GM21447 (cell line): ENCODE measurements at regions not wholly inside any gene's neighbourhood (a gene's known extent, or its start where the extent isn't known, plus 50 kb on each side); places are given as distances from the start of the nearest gene placed in this dataset.
"Not testable (repeated sequence)": the region's sequence is repeated elsewhere in the genome, so short reads cannot be mapped to it uniquely, and the experiment has no call there.

Source experiments
- ATAC-seq: cut with Tn5 transposase; IDR thresholded peaks from one replicate; pipeline ENCODE4 v1.9.1; 2021; ENCODE audit not compliant: unreplicated experiment

DNA sequence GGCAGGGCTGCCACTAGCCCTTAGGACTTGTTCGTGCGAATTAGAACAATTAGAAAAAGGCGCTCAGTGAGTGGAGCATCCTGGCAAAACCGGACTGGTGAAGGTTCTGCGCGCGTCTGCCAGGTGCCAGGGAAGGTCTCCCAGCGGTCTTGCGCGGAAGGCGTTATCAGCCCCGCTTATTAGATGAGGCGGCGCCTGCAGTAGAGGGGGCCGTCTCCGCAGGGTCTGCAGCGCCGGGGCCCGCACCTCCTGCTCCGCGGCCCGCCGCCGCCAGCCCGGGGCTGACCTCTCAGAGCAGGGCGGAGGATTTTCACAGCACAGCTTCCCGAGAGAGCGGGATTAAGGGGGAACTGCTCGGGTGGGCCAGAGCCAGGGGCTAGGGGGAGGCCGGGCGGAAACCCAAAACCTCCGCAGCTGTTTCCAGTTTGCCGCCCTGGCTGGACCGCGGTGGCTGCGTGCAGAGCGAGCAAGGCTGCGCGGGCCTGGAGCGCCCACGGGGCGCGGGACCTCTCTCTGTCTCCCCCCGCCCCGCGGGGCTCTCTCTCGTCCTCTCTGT is 155.2 kb downstream of the FOXD2 start:
- no peak for ATAC-seq

DNA sequence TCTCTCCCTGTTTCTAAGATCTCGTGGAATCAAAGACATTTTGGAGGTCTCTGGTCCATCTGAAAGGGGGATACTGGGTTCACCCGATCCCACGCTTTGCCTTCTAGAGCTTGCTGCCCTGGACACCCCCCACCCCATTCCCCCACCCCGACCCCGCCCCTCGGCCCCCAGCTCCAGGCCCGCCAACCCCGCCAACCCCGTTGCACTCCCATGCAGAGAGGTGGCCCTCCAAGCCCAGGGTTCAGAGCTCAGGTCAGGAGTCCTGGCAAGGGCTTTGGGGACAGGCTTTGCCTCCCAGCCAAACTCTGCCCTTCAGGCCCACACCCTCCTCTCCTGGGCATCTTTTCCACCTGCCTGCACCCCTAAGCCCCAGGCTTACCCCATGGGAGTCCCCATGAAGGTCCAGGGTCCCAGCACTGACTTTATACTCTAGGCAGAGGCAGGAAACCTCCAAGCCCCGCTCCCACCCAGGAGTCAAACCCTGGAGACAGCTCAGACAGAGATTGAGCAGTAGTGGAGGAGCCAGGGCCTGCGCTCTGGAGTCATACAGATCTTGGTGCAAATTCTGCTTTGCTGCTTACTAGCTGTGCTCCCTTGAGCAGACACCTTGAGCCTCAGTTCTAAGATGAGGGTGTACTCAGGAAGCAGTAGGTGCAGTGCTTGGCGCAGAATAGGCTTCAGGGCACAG is 155.9 kb downstream of the FOXD2 start:
- ATAC-seq, result no peak

DNA sequence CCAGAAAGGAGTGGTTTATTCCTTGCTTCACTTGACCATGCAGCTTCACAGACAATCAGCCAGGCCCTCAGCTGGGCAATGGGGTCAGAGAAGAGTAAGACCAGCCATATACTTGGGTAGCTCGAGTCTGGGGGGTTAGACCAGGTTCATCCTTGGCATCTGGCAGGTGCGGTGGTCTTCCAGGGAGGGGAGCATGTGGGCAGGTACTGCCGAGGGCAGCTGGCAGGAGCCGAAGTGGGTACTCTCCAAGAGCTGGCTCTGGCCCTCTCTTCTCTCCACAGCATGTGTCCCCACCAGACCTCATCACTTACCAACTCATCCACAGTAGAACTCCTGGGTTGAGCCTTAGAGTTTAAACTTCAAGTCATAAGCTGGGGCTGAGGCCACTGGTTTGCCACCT is 156.8 kb downstream of the FOXD2 start:
- ATAC-seq, result no peak

DNA sequence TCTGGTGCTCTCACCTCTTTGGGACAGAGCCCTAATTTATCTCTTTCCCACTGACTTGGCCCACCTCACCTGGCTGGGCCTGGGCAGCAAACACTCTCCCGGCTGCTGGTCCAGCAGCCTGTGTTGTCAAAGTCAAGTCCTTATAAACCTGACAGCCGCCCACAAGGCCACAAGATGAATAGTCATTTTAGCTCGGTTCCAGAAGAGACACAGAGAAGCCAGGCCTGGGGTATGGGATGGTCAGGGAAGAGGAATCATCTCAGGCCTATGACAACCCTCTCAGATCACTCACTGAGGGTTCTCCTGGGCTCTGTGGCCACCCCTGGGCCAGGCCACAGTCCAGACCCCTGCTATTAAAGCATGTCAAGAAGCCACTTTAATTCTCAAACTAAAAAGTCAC is 158.5 kb downstream of the FOXD2 start:
- ATAC-seq, result no peak

DNA sequence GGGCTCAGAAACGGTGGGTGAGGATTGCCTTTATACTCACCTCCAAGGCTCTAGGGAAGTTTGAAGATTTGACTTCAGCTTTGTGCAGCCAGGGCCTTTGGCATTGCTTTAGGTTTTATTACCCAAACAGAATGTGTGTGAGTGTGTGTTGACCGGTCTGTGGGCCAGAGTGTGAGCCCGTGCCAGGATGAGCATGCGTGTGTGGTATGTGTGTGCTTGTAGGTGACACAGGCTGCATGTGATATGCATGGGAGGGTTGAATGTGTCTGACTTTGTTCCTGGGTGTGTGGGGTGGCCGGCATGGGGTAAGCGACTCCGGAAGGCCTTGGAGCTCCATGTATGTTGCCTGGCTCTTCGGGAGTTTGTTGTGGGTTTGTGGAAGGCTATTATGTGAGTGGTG is 160.5 kb downstream of the FOXD2 start:
- no peak for ATAC-seq

DNA sequence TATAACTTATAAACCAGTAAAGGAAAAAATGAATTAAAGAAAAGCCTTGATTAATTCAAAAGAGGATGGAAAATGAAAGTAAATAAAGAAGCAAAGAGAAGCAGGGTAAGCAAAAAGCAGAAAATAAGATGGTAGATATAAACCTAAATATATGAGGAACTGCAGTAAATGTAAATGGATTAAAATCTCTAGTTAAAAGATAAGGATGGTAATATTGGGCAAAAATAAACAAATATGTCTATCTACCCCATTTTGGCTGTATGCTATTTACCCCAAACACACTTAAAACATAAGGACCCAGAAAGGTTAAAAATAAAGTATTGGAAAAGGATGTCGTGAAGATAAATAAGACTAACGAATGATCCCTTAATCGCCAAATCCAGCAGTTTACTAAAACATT is 161.9 kb downstream of the FOXD2 start:
- no peak for ATAC-seq

DNA sequence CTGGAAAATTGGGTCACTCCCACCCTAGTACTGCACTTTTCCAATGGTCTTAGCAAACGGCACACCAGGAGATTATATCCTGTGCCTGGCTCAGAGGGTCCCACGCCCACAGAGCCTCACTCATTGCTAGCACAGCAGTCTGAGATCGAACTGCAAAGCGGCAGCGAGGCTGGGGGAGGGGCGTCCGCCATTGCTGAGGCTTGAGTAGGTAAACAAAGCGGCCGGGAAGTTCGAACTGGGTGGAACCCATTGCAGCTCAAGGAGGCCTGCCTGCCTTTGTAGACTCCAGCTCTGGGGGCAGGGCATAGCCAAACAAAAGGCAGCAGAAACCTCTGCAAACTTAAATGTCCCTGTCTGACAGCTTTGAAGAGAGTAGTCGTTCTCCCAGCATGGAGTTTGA is 164.6 kb downstream of the FOXD2 start:
- ATAC-seq, result not testable (repeated sequence)

DNA sequence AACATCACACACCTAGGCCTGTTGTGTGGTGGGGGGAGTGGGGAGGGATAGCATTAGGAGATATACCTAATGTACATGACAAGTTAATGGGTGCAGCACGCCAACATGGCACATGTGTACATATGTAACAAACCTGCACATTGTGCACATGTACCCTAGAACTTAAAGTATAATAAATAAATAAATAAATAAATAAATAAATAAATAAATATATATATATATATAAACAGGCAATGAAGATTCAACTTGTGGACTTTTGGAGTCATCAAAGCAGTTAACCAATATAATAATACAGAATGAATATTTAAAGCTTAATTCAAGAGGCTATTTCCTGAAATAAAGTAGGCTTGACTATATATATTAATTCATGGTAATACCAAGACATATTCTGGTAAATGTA is 167.0 kb downstream of the FOXD2 start:
- ATAC-seq, result not testable (repeated sequence)

DNA sequence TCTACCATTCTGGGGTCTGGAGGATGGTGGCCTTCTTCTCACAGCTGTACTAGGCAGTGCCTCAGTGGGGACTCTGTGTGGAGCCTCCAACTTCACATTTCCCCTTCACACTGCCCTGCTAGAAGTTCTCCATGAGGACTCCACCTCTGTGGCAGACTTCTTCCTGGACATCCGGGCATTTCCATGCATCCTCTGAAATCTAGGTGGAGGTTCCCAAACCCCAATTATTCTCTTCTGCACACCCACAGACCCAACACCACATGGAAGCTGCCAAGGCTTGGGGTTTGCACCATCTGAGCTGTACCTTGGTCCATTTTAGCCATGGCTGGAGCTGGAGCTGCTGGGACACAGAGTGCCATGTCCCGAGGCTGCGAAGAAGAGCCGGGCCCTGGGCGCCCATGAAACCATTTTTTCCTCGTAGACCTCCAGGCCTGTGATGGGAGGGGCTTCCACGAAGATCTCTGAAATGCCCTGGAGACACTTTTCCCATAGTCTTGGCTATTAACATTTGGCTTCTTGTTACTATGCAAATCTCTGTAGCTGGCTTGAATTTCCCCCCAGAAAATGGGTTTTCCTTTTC is 170.5 kb downstream of the FOXD2 start:
- ATAC-seq, result no peak

DNA sequence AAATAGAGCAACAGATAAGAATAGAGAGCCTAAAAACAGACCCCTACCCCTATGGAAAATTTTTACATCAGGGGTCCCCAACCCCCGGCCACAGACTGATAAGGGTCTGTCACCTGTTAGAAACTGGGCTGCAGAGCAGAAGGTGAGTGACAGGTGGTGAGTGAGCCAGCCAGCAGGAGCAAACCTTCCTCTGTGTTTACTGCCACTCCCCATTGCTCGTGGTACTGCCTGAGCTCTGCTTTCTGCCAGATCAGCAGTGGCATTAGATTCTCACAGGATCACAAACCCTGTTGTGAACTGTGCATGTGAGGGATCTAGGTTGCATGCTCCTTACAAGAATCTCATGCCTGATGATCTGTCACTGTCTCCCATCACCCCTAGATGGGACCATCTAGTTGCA is 174.1 kb downstream of the FOXD2 start:
- ATAC-seq, result no peak

DNA sequence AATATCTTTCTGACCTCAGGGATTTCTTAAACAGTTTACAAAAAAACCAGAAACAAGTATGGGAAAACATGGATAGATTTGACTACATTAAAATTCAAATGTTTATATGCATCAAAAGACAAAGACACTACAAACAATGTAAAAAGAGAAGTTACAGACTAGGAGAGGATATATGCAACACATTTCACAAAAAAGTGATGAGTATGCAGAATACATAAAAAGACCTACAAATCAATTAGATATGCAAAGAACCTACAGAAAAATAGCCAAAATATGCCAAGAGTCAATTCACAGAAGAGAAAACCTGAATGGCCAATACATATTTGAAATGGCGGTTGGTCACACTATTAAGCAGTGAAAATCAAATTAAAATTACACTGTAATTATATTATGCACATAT is 175.0 kb downstream of the FOXD2 start:
- ATAC-seq, result no peak

DNA sequence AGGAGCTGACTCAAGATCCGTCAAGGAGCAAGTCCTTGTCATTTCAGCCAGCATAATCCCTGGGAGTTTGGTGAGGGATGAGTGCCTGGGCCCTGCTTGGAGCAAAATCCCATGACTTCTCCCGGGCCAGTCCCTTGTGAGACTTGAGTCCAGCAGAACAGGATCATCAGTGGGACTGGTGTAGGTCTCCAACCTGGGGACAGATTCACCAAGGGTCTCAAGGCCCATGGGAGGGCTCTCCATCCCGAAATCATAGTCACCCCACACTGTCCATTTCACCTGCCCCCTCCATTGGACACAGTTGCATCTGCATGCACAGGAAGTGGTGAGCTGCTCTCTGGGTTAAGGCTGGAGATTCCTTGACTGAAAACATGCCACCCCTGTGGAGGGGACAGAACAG is 178.2 kb downstream of the FOXD2 start:
- ATAC-seq, result no peak

DNA sequence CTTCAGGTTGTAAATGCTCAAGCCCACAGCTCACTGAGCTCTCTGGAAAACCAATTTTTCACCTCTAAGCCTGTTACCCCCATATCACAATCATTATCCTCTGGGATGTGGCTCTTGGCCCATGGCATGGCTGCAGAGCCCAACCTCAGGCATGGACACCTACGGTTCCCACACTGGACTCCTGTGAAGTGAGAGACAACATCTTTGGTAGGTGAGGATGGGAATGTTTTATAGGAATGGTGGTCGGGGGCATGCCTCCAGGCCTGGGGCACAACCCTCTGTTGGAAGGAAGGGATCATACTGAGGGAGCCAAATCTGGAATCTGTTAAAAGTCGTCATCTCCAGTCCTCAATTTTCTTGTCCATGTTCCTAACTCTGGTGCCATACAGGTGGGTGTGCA is 179.1 kb downstream of the FOXD2 start:
- ATAC-seq, result no peak

DNA sequence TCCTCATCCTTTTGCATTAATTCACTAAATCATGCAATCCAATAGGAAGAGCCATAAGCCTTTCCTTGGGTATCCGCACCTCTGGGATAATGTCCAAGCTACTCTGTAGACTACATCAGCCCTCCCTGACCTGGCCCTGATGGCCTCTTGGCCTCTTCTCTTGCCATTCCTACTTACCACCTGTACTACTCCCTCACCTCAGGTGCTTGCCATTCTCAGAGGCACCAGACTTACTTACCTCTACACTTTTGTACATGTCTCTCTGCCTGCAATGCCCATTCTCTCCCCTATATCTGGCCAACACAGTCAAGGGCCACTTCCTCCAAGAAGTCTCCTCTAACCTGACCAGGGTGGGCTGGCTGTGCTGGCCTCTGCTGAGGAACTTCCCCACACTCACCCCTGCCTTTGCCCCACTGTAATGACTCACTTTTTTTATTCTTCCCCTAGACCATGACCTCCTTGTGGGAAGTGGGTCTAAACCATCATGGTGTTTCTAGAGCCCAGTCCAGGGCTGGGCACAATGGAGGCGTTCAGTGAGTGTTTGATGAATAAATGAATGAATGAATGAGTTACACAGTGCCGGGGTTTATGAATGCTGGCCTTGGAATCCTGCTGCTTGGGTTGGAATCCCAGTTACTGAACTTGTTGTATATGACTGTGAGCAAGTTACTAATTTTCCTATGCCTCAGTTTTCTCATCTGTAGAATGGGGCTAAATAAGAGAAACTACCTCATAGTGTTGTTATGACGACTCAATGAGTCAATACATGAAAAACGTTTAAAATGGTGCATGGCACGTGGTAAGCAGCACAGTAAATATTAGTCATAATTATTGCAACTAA is 179.8 kb downstream of the FOXD2 start:
- ATAC-seq, result no peak

DNA sequence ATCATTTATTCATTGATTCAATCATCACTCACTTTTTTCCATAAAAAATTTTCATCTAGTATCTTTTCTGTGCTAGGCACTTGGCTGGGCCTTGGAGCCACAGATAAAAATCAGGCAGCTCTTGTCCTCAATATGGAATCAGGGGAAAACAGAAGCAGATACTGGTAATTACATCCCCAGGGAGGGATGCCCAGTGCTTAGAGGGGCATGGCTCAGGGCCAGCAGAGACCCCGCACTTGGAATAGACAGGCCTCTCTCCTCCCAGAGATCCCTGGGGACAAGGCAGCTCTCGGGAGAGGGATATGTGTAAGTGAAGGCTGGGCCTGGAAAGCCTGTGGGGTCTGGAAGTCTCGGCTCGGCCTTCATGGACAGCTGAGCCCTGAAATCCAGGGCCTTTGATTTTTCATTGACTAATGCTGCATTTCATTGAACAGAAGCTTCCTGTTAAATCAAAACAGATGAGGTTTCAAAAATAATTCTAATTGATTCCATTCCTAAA is 180.4 kb downstream of the FOXD2 start:
- no peak for ATAC-seq

DNA sequence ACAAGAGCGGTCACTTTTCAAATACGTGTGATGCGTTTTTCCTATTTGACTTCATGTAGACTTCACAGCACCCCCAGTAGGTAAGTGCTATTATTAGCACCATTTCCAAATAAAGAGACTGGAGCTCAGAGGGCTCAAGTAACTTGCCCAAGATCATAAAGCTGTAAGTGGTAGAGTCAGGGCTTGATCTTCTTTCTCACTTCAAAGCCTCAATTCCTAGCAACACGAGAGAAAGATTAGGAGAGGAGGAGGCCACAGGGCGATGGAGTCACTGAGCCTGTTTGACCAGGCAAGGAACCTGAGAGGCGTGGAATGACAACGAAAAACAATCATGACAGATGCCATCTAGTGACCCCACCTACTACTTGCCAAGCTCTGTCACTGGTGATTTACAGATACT is 181.0 kb downstream of the FOXD2 start:
- no peak for ATAC-seq

DNA sequence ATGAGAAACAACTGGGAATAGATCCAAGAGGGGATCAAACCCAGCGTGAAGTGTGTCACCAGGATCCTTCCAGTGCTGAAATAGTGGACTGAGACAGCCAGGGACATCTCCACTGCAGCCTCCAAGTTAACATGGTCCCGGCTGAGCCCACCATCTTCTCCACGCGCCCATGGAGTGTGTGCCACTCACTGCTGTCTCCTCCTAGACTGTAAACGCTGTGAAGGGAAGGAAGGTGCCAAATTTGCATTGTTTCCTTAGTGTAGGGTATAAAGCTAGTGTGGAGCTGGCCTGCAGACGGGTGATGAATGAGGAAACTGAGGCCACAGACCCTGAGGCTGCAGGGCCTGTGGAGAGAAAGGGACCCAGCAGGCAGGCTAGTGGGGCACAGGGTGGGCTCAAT is 183.6 kb downstream of the FOXD2 start:
- ATAC-seq, result no peak

DNA sequence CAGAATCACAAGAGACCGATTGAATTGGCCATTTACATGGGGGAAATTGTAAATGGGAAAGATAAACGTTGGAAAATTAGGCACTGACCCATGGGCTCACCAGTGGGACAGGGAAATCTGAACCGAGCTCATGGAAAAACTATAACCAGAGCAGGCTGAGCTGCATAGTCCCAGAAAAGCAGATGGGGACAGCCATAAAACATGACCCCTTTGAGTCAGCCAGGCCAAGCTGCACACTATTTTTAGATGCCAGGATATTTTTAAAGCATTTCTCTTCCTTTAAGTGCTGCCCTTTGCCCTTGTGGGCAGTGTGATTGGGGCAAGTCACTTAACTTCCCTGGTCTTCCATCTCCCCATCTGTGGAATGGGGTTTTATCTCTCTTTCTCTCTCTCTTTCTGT is 184.1 kb downstream of the FOXD2 start:
- no peak for ATAC-seq

DNA sequence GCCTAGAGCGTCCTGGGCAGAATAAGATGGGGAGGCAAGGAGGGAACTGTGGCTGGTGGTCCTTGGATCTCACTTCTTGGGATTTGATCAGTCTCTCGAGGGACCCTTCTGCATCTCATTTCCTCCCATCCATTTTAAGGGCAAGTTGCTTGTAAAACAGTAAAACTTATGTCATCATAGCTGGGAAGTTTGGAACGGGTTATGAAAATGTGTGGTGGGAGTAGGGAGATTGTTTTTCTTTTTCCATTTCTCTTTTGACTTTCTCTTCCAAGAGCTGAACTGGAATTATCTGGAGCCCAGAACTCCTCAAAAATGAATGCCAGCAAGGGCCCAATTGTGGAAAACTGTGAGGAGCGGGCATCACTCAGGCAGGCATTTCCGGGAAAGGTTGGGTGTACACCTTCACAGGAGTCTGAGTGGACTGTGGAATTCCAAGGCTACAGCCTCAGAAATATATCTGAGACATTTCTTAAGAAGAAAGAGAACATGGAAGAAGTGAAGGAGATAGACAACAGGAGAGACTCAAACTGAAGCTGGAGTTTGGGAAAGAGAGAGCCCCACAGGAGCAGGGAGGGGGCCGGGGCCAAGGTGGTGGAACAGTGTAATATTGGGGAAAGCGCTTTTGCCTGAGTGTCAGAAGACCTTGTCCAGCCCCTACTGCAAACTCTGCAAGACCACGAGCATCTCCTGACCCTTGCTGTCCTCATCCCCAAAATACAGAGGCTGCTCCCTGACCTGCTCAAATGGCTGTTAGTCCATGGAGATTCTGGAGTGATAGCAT is 185.1 kb downstream of the FOXD2 start:
- ATAC-seq, result no peak

DNA sequence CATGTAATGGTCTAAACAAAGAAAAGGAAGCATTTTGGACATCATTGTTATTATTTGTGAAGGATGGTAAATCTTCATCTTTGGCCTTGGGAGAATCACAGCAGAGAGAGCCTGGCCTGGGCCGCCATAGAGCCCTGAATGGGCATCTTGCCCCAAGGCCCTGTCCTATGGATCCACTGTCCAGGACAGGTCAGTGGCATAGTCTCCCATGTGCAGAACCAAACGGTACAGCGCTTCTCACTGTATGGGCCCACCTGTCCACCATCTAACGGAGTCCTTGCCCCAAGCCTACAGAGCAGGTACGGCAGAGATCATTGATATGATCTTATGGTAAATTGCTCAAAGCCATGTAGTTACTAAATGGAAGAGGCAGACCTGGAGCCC is 185.7 kb downstream of the FOXD2 start:
- no peak for ATAC-seq

DNA sequence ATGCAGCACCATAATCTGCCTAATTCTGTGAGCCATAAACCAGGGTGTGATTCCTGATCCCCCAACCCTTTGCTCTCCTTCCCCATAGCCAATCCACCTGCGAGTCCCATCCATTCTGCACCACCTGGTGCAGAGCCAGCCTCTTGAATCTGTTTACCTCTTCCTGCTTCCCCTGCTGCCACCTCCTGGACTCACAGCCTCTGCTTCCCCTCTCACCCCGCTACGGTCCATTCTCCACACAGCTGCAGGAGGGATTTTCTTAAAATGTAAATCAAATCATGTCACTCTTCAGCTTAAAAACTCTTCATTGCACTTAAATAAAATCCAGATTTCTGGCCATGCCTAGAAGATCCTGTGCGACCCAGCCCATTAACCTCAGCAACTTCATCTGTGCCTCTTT is 186.7 kb downstream of the FOXD2 start:
- ATAC-seq, result no peak
